ENCODE measurements at regions not wholly inside any gene's neighbourhood (a gene's known extent, or its start where the extent isn't known, plus 50 kb on each side); places are given as distances from the start of the nearest gene placed in this dataset.

DNA sequence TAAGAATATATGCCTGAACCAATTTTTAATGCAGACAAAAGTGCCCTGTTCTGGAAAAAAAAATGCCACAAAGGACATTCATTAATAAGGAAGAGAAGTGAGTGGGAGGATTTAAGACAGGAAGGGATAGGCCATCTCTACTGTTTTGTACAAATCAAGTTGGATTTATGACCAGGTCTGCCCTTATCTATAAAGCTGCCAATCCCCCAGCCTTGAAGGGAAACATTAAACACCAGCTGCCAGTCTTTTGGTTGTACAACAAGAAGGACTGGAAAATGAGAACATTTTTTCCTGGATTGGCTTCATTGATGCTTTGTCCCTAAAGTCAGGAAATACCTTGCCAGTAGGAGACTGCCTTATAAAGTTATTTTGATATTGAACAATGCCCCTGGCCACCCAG is 444.0 kb downstream of the NPHP4 start:
- H3K27ac ChIP-seq (ENCODE audit: low read length): no peak overlapping the region
- no peaks in the 10 kb centered on the region for H3K27me3 ChIP-seq (ENCODE audit: insufficient read depth, low read depth, low read length)
- no peaks in the 10 kb centered on the region for H3F3A ChIP-seq (ENCODE audit: insufficient read depth, low read length, poor library complexity, severe bottlenecking)
- no peak overlapping the region for H2AFZ ChIP-seq (ENCODE audit: low read depth, low read length)
- no peaks in the 10 kb centered on the region for H3K9me3 ChIP-seq (ENCODE audit: low read length)
- H3K79me2 ChIP-seq (replicated peaks; ENCODE audit: insufficient read depth, low read length): no peaks in the 10 kb centered on the region
- H3K9me2 ChIP-seq (ENCODE audit: insufficient read depth, low read length): no peaks in the 10 kb centered on the region
- no peak overlapping the region for H3K9ac ChIP-seq (ENCODE audit: low read length)
- H3K4me2 ChIP-seq (ENCODE audit: low read length): no peak overlapping the region
- TF ChIP-seq TAF1 (IDR thresholded peaks at IDR 0.05; ENCODE audit: low read depth) (no peak), EP300 (conservative IDR thresholded peaks at IDR 0.05; ENCODE audit: poor library complexity, severe bottlenecking) (no peak), POLR2AphosphoS5 (IDR thresholded peaks at IDR 0.05) (no peak), MXI1 (conservative IDR thresholded peaks at IDR 0.05; ENCODE audit: poor library complexity, severe bottlenecking) (no peak)
- TF ChIP-seq, protein P1, sequence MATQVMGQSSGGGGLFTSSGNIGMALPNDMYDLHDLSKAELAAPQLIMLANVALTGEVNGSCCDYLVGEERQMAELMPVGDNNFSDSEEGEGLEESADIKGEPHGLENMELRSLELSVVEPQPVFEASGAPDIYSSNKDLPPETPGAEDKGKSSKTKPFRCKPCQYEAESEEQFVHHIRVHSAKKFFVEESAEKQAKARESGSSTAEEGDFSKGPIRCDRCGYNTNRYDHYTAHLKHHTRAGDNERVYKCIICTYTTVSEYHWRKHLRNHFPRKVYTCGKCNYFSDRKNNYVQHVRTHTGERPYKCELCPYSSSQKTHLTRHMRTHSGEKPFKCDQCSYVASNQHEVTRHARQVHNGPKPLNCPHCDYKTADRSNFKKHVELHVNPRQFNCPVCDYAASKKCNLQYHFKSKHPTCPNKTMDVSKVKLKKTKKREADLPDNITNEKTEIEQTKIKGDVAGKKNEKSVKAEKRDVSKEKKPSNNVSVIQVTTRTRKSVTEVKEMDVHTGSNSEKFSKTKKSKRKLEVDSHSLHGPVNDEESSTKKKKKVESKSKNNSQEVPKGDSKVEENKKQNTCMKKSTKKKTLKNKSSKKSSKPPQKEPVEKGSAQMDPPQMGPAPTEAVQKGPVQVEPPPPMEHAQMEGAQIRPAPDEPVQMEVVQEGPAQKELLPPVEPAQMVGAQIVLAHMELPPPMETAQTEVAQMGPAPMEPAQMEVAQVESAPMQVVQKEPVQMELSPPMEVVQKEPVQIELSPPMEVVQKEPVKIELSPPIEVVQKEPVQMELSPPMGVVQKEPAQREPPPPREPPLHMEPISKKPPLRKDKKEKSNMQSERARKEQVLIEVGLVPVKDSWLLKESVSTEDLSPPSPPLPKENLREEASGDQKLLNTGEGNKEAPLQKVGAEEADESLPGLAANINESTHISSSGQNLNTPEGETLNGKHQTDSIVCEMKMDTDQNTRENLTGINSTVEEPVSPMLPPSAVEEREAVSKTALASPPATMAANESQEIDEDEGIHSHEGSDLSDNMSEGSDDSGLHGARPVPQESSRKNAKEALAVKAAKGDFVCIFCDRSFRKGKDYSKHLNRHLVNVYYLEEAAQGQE (IDR thresholded peaks at IDR 0.05; ENCODE audit: borderline replicate concordance): no peak
- H3K36me3 ChIP-seq (ENCODE audit: insufficient read depth, low read length): no peaks in the 10 kb centered on the region
- no peaks in the 10 kb centered on the region for H4K20me1 ChIP-seq (ENCODE audit: insufficient read depth)
- no peak overlapping the region for H3K4me3 ChIP-seq (ENCODE audit: low read length)

DNA sequence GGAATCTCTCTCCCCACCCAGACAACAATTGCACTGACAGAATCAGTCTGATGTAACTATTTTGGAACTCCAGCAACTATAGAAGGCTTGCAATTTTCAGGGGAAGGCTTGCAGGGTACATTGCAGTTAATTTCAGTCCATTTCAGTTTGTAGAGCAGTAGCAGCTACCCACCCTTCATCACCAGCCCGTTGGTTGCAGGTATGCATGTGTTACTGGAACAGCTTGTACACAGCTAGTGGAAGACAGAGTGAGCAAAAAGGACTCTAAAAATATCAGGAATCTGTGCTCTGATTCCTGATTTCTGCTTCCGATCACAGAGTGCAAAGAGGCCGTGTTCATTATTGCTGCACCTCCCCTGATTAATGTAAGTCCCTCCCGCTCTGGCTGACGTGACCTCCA is 449.0 kb downstream of the NPHP4 start:
- Histone ChIP-seq H3K4me3 (ENCODE audit: low read length) (no peak overlapping the region), H3K27me3 (ENCODE audit: insufficient read depth, low read depth, low read length) (no peaks in the 10 kb centered on the region), H3K4me2 (ENCODE audit: low read length) (no peak overlapping the region), H3K9me3 (ENCODE audit: low read length) (peaks cover 4% of the 10 kb centered on the region), H4K20me1 (ENCODE audit: insufficient read depth) (no peaks in the 10 kb centered on the region), H3F3A (ENCODE audit: insufficient read depth, low read length, poor library complexity, severe bottlenecking) (no peaks in the 10 kb centered on the region), H3K9me2 (ENCODE audit: insufficient read depth, low read length) (no peaks in the 10 kb centered on the region), H2AFZ (ENCODE audit: low read depth, low read length) (no peak overlapping the region), H3K9ac (ENCODE audit: low read length) (no peak overlapping the region), H3K27ac (ENCODE audit: low read length) (no peak overlapping the region), H3K36me3 (ENCODE audit: insufficient read depth, low read length) (no peaks in the 10 kb centered on the region), H3K79me2 (replicated peaks; ENCODE audit: insufficient read depth, low read length) (no peaks in the 10 kb centered on the region)
- TF ChIP-seq RAD21 (conservative IDR thresholded peaks at IDR 0.05) (no peak), TAF1 (IDR thresholded peaks at IDR 0.05; ENCODE audit: low read depth) (no peak), SMC3 (conservative IDR thresholded peaks at IDR 0.05; ENCODE audit: poor library complexity) (no peak), EP300 (conservative IDR thresholded peaks at IDR 0.05; ENCODE audit: poor library complexity, severe bottlenecking) (no peak), EZH2 (IDR thresholded peaks at IDR 0.05; ENCODE audit: borderline replicate concordance, insufficient read depth, low read length, poor library complexity, severe bottlenecking) (no peak), POLR2AphosphoS5 (IDR thresholded peaks at IDR 0.05) (no peak), MXI1 (conservative IDR thresholded peaks at IDR 0.05; ENCODE audit: poor library complexity, severe bottlenecking) (no peak)
- TF ChIP-seq, protein P2, sequence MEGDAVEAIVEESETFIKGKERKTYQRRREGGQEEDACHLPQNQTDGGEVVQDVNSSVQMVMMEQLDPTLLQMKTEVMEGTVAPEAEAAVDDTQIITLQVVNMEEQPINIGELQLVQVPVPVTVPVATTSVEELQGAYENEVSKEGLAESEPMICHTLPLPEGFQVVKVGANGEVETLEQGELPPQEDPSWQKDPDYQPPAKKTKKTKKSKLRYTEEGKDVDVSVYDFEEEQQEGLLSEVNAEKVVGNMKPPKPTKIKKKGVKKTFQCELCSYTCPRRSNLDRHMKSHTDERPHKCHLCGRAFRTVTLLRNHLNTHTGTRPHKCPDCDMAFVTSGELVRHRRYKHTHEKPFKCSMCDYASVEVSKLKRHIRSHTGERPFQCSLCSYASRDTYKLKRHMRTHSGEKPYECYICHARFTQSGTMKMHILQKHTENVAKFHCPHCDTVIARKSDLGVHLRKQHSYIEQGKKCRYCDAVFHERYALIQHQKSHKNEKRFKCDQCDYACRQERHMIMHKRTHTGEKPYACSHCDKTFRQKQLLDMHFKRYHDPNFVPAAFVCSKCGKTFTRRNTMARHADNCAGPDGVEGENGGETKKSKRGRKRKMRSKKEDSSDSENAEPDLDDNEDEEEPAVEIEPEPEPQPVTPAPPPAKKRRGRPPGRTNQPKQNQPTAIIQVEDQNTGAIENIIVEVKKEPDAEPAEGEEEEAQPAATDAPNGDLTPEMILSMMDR (IDR thresholded peaks at IDR 0.05; ENCODE audit: poor library complexity, severe bottlenecking): no peak
- TF ChIP-seq, protein P1 (IDR thresholded peaks at IDR 0.05; ENCODE audit: borderline replicate concordance): no peak
